ENCODE measurements at regions not wholly inside any gene's neighbourhood (a gene's known extent, or its start where the extent isn't known, plus 50 kb on each side); places are given as distances from the start of the nearest gene placed in this dataset.

- TF ChIP-seq CTCF (IDR thresholded peaks at IDR 0.05) (no peak), POLR2A (IDR thresholded peaks at IDR 0.05) (no peak)
These were observed 68.0 kb downstream of the RTL6 start for GRCh38 chr22:44429941-44430587.

Data from uterus (tissue), 2 donors.